ENCODE measurements at regions not wholly inside any gene's neighbourhood (a gene's known extent, or its start where the extent isn't known, plus 50 kb on each side); places are given as distances from the start of the nearest gene placed in this dataset.

DNA sequence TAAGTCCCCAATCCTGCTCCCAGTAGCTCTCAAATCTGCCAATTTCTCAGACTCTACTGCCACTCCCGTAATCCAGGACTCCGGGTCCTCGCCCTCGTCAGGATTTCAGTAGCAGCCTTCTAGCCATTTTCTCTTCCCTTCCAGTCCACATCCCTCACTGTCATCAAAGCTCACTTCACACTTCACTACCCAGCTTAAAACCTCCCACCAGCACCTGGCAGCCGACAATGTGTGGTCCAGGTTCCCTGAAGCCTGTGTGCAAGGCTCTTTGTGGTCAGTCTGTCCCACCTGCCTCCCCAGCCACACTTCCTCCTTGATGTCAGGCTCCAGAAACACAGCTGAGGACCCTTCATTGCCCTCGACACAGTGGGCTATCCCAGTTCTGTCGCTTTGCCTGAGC, 304.5 kb upstream of the ROPN1 start:
- BruUV-seq (replicated peaks), result no TSS peak
- intact Hi-C loops (cut with micrococcal nuclease; ENCODE audit: unreplicated experiment), result no loop called here
- no peak overlapping the region for H3K27ac Mint-ChIP-seq (ENCODE audit: unreplicated experiment)
- H3K36me3 Mint-ChIP-seq (ENCODE audit: insufficient read depth, unreplicated experiment), result no peaks in the 10 kb centered on the region
- TF ChIP-seq, protein P1, sequence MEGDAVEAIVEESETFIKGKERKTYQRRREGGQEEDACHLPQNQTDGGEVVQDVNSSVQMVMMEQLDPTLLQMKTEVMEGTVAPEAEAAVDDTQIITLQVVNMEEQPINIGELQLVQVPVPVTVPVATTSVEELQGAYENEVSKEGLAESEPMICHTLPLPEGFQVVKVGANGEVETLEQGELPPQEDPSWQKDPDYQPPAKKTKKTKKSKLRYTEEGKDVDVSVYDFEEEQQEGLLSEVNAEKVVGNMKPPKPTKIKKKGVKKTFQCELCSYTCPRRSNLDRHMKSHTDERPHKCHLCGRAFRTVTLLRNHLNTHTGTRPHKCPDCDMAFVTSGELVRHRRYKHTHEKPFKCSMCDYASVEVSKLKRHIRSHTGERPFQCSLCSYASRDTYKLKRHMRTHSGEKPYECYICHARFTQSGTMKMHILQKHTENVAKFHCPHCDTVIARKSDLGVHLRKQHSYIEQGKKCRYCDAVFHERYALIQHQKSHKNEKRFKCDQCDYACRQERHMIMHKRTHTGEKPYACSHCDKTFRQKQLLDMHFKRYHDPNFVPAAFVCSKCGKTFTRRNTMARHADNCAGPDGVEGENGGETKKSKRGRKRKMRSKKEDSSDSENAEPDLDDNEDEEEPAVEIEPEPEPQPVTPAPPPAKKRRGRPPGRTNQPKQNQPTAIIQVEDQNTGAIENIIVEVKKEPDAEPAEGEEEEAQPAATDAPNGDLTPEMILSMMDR (IDR thresholded peaks at IDR 0.05; ENCODE audit: insufficient read depth in 1 of 2, low read depth in 1 of 2, low read length in 1 of 2, severe bottlenecking in 1 of 2, unreplicated experiment in 1 of 2), result no peak
- H3K4me1 ChIP-seq, result no peaks in the 10 kb centered on the region
- POLR2A ChIA-PET, result no interaction called here
- H3K4me3 Mint-ChIP-seq (ENCODE audit: unreplicated experiment), result no peak overlapping the region
- H3K4me3 ChIP-seq (ENCODE audit: low read depth, low read length), result no peak overlapping the region
- no peaks in the 10 kb centered on the region for H3K9me3 ChIP-seq
- no peaks in the 10 kb centered on the region for H3K36me3 ChIP-seq (ENCODE audit: control insufficient read depth, insufficient read depth, low read length)
- no peaks in the 10 kb centered on the region for H3K4me1 Mint-ChIP-seq (ENCODE audit: low read depth, unreplicated experiment)
- H3K27me3 ChIP-seq (replicated peaks; ENCODE audit: control insufficient read depth, insufficient read depth, low read length), result peaks cover 2% of the 10 kb centered on the region
- no peaks in the 10 kb centered on the region for H3K9me3 Mint-ChIP-seq (ENCODE audit: unreplicated experiment)
- H3K27me3 Mint-ChIP-seq (ENCODE audit: insufficient read depth, unreplicated experiment), result peaks cover 25% of the 10 kb centered on the region
- CTCF ChIA-PET, result no interaction called here
- DNase-seq, result no peak

DNA sequence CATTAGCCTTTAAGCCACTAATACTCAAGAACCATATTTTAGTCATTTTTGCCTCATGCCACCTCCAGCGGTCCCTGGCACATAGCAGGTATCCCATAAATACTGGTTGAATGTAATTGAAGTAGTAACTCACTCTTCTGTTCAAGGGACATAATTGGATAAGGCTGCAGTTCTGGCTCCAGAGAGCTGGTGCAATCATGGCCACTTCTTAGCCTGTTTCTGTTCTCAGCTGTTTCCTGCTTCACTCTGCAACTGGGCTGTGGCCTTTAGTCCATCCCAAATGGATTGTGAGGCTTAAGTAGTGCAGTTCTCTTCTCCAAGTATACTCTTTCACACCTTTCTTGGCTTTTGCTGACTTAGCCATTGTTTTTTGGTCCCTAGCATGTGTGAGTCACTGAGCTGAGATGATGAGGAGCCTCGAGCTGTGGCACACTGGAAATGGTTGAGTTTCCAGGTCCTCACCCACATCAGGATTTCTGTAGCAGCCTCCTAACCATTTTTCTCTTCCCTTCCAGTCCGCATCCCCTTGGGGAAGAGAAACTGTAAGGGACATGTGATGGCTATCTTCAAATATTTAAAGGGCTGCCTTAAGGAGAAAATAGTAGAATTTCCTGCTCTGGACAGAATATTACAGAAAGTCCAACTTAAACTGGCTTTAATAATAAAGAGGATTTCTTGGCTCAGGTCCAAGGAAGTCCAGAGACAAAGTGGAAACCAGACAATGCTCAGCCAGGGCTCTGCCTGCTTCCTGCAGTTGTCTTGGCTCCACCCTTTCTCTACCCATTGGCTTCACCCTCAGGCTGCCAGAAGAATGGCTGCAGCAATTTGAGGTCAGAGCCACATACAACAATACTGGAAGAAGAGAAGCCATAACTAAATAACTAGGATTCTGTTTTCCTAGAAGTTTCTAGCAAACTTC, 305.4 kb upstream of the ROPN1 start:
- Mint-ChIP-seq H3K9me3 (ENCODE audit: unreplicated experiment) (no peaks in the 10 kb centered on the region), H3K27ac (ENCODE audit: unreplicated experiment) (no peak overlapping the region), H3K4me3 (ENCODE audit: unreplicated experiment) (no peak overlapping the region), H3K27me3 (ENCODE audit: insufficient read depth, unreplicated experiment) (peaks cover 19% of the 10 kb centered on the region), H3K36me3 (ENCODE audit: insufficient read depth, unreplicated experiment) (no peaks in the 10 kb centered on the region), H3K4me1 (ENCODE audit: low read depth, unreplicated experiment) (no peaks in the 10 kb centered on the region)
- TF ChIP-seq, protein P1 (IDR thresholded peaks at IDR 0.05; ENCODE audit: insufficient read depth in 1 of 2, low read depth in 1 of 2, low read length in 1 of 2, severe bottlenecking in 1 of 2, unreplicated experiment in 1 of 2), result no peak
- CTCF ChIA-PET, result no interaction called here
- peaks cover 2% of the 10 kb centered on the region for H3K27me3 ChIP-seq (replicated peaks; ENCODE audit: control insufficient read depth, insufficient read depth, low read length)
- no peaks in the 10 kb centered on the region for H3K36me3 ChIP-seq (ENCODE audit: control insufficient read depth, insufficient read depth, low read length)
- no peaks in the 10 kb centered on the region for H3K4me1 ChIP-seq
- POLR2A ChIA-PET, result no interaction called here
- H3K4me3 ChIP-seq (ENCODE audit: low read depth, low read length), result no peak overlapping the region
- intact Hi-C loops (cut with micrococcal nuclease; ENCODE audit: unreplicated experiment), result no loop called here
- H3K9me3 ChIP-seq, result no peaks in the 10 kb centered on the region
- no peak for DNase-seq
- no TSS peak for BruUV-seq (replicated peaks)

DNA sequence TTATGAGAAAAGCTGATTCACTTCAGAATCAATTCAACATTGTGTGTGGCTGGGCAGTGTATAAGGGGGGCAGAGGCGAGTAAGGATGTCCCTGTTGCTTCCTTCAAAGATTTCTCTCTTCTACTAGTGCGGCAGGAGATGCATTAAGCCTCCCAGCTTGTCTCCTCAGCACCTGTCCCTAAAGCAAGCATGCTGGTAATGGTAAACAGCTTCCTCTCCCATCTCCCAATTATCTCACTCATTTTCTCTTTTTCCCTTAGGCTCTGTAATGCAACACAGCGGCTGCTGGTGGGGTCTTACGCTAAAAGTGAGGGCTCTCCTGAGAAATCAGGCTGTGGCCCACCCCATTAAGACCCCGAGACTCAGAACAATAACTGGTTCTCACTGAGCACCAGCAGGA, 306.4 kb upstream of the ROPN1 start:
- Mint-ChIP-seq H3K36me3 (ENCODE audit: insufficient read depth, unreplicated experiment) (no peaks in the 10 kb centered on the region), H3K9me3 (ENCODE audit: unreplicated experiment) (no peaks in the 10 kb centered on the region), H3K4me3 (ENCODE audit: unreplicated experiment) (no peak overlapping the region), H3K4me1 (ENCODE audit: low read depth, unreplicated experiment) (no peaks in the 10 kb centered on the region), H3K27me3 (ENCODE audit: insufficient read depth, unreplicated experiment) (peaks cover 18% of the 10 kb centered on the region), H3K27ac (ENCODE audit: unreplicated experiment) (no peak overlapping the region)
- DNase-seq, result no peak
- POLR2A ChIA-PET, result no interaction called here
- TF ChIP-seq, protein P1 (IDR thresholded peaks at IDR 0.05; ENCODE audit: insufficient read depth in 1 of 2, low read depth in 1 of 2, low read length in 1 of 2, severe bottlenecking in 1 of 2, unreplicated experiment in 1 of 2), result no peak
- intact Hi-C loops (cut with micrococcal nuclease; ENCODE audit: unreplicated experiment), result no loop called here
- Histone ChIP-seq H3K27me3 (replicated peaks; ENCODE audit: control insufficient read depth, insufficient read depth, low read length) (peaks cover 2% of the 10 kb centered on the region), H3K4me3 (ENCODE audit: low read depth, low read length) (no peak overlapping the region), H3K36me3 (ENCODE audit: control insufficient read depth, insufficient read depth, low read length) (no peaks in the 10 kb centered on the region), H3K9me3 (no peaks in the 10 kb centered on the region), H3K4me1 (no peaks in the 10 kb centered on the region)
- CTCF ChIA-PET, result interaction anchor here (1.1 kb wide), 1 partner anchor 170 kb away, joined by 3 read pairs; no protein-coding TSS in a partner anchor
- BruUV-seq (replicated peaks), result no TSS peak
